22Rv1 (cell line): ENCODE measurements at regions not wholly inside any gene's neighbourhood (a gene's known extent, or its start where the extent isn't known, plus 50 kb on each side); places are given as distances from the start of the nearest gene placed in this dataset.

Experiments
- CTCF ChIP-seq: fragments of 450-650 bp; IDR thresholded peaks from 2 replicates; pipeline ENCODE4 v1.5.1; 2017; ENCODE audit warnings: mild to moderate bottlenecking
- ZFX ChIP-seq: fragments of 450-650 bp; IDR thresholded peaks from 2 replicates; pipeline ENCODE4 v1.6.1; 2017; ENCODE audit warnings: antibody characterized with exemption, borderline replicate concordance

- TF ChIP-seq ZFX (no peak), CTCF (no peak)
Measured at GRCh38 chr3:177352424-177352823, 155.1 kb upstream of the TBL1XR1 start.
